Liver (tissue), 3 donors: ENCODE measurements at regions not wholly inside any gene's neighbourhood (a gene's known extent, or its start where the extent isn't known, plus 50 kb on each side); places are given as distances from the start of the nearest gene placed in this dataset.

Experiments
- CTCF ChIP-seq: fragments of 150-350 bp; IDR thresholded peaks from 2 replicates; pipeline ENCODE4 v1.5.1; 2017; ENCODE audit warnings: improper control_type of control experiment, low read depth, low read length; ENCODE audit not compliant: missing input control
- EGR1 ChIP-seq, 2 donors: IDR thresholded peaks; 2 replicates each; pipeline ENCODE4 v1.6.1; 2016 to 2018; ENCODE audit warnings: antibody characterized with exemption in 2 of 2, low read depth in 2 of 2
- JUND ChIP-seq, 2 donors: IDR thresholded peaks; 2 replicates each; pipeline ENCODE4 v1.6.1; 2016; ENCODE audit warnings: antibody characterized with exemption in 2 of 2
- NR2F2 ChIP-seq: IDR thresholded peaks from 2 replicates; pipeline ENCODE4 v1.6.1; 2016; ENCODE audit warnings: antibody characterized with exemption
- SP1 ChIP-seq: IDR thresholded peaks from 2 replicates; pipeline ENCODE4 v1.6.1; 2018; ENCODE audit warnings: antibody characterized with exemption, mild to moderate bottlenecking
- TAF1 ChIP-seq: conservative IDR thresholded peaks from 2 replicates; pipeline ENCODE4 v1.6.1; 2016; ENCODE audit warnings: antibody characterized with exemption, mild to moderate bottlenecking
- YY1 ChIP-seq: IDR thresholded peaks from 2 replicates; pipeline ENCODE4 v1.6.1; 2016; ENCODE audit warnings: antibody characterized with exemption, mild to moderate bottlenecking
- donor health status: healthy.
- donor health status: healthy.

DNA sequence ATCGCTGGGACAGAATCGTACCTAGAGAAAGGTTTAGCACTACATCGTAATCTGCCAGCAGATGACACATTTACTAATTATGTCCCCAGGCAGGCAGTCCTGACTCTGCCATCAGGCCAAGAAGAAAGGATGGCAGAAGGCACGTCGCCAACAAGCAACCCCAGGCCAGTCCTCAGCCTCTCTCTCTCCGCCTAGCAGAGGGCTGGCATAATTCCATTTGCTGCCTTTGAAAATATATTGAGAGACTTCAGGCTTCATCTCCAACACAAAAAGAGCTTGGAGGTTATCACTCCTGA lies 1517.0 kb downstream of the TBC1D22A start:
- TF ChIP-seq CTCF = no peak
- no peak for TF ChIP-seq YY1
- TF ChIP-seq SP1 = no peak
- no peak for TF ChIP-seq NR2F2
- TF ChIP-seq EGR1 (IDR thresholded peaks at IDR 0.05; ENCODE audit: low read depth in 2 of 2) = no peak
- TF ChIP-seq TAF1 = no peak
- no peak for TF ChIP-seq JUND (IDR thresholded peaks at IDR 0.05)
